IMR-90 (cell line): ENCODE measurements at regions not wholly inside any gene's neighbourhood (a gene's known extent, or its start where the extent isn't known, plus 50 kb on each side); places are given as distances from the start of the nearest gene placed in this dataset.
"Not testable (repeated sequence)": the region's sequence is repeated elsewhere in the genome, so short reads cannot be mapped to it uniquely, and the experiment has no call there.

Experiments used
- ATAC-seq: fragments of 200-7000 bp; cut with Tn5 transposase; 2 replicates; pipeline ENCODE4 v1.9.1; 2020; ENCODE audit warnings: low read depth, mild to moderate bottlenecking, moderate library complexity
- BruUV-seq: library from RNA; stranded (reverse); fragments of 400-500 nt; replicated peaks from 2 replicates; lab custom pipeline; 2021; lab: Mats Ljungman, UMichigan
- CTCF ChIA-PET: fragments of 300-600 bp; formaldehyde crosslinking; extraction: SDS; loops from one replicate; lab custom pipeline; 2021; ENCODE audit warnings: antibody characterized with exemption; lab: Yijun Ruan, JAX
- POLR2A ChIA-PET: fragments of 300-600 bp; sonication (Branson Sonifier 250); formaldehyde crosslinking; loops from one replicate; lab custom pipeline; 2022; ENCODE audit warnings: antibody characterized with exemption; ENCODE audit not compliant: unreplicated experiment; lab: Charles Lee
- DNase-seq: peaks from one replicate; pipeline ENCODE4 v3.0.0; 2013
- H2AFZ ChIP-seq: replicated peaks from 2 replicates; pipeline ENCODE3; 2013; ENCODE audit warnings: low read length, mild to moderate bottlenecking; ENCODE audit not compliant: poor library complexity
- H2AK5ac ChIP-seq: 2 replicates; pipeline ENCODE4 v1.6.1; 2013; ENCODE audit warnings: low read depth, low read length, inconsistent platforms
- H2AK9ac ChIP-seq: replicated peaks from 2 replicates; pipeline ENCODE3; 2013; ENCODE audit warnings: mild to moderate bottlenecking, low read depth, low read length, moderate library complexity; ENCODE audit not compliant: poor library complexity
- H2BK120ac ChIP-seq: 2 replicates; pipeline ENCODE4 v1.6.1; 2013; ENCODE audit warnings: low read depth, low read length, inconsistent platforms
- H2BK15ac ChIP-seq: 3 replicates; pipeline ENCODE4 v1.6.1; 2013; ENCODE audit warnings: low read depth, low read length, inconsistent platforms
- H2BK20ac ChIP-seq: 2 replicates; pipeline ENCODE4 v1.6.1; 2013; ENCODE audit warnings: low read depth, mild to moderate bottlenecking, inconsistent platforms, low read length, moderate library complexity
- H2BK5ac ChIP-seq: 2 replicates; pipeline ENCODE4 v1.6.1; 2013; ENCODE audit warnings: mild to moderate bottlenecking, low read depth, low read length, inconsistent platforms; ENCODE audit not compliant: poor library complexity, severe bottlenecking
- H3K14ac ChIP-seq: replicated peaks from 2 replicates; pipeline ENCODE4 v1.6.1; 2013; ENCODE audit warnings: low read depth, low read length, inconsistent platforms
- H3K18ac ChIP-seq: 2 replicates; pipeline ENCODE4 v1.6.1; 2013; ENCODE audit warnings: low read depth, low read length, control low read depth
- H3K23ac ChIP-seq: 2 replicates; pipeline ENCODE4 v1.6.1; 2013; ENCODE audit warnings: low read depth, low read length, inconsistent platforms
- H3K27ac ChIP-seq: 2 replicates; pipeline ENCODE4 v1.5.1; 2013; ENCODE audit warnings: mild to moderate bottlenecking, control low read depth, low read length; ENCODE audit not compliant: insufficient read depth
- H3K27me3 ChIP-seq: 2 replicates; pipeline ENCODE4 v1.6.1; 2013; ENCODE audit warnings: low read length; ENCODE audit not compliant: control insufficient read depth, insufficient read depth
- H3K36me3 ChIP-seq: 2 replicates; pipeline ENCODE4 v1.6.1; 2013; ENCODE audit warnings: low read length, mixed read lengths; ENCODE audit not compliant: control insufficient read depth, insufficient read depth
- H3K4ac ChIP-seq: 2 replicates; pipeline ENCODE4 v1.6.1; 2013; ENCODE audit warnings: low read depth, low read length, inconsistent platforms
- H3K4me1 ChIP-seq: 2 replicates; pipeline ENCODE4 v1.6.1; 2013; ENCODE audit warnings: low read length, mixed read lengths; ENCODE audit not compliant: control insufficient read depth, insufficient read depth
- H3K4me2 ChIP-seq: 2 replicates; pipeline ENCODE4 v1.6.1; 2013; ENCODE audit warnings: low read depth, mild to moderate bottlenecking, control low read depth, low read length, moderate library complexity
- H3K4me3 ChIP-seq: 2 replicates; pipeline ENCODE4 v1.5.1; 2013; ENCODE audit warnings: low read depth, mild to moderate bottlenecking, control low read depth, low read length, moderate library complexity; ENCODE audit not compliant: insufficient read depth
- H3K56ac ChIP-seq: 2 replicates; pipeline ENCODE4 v1.6.1; 2013; ENCODE audit warnings: low read length, inconsistent platforms; ENCODE audit not compliant: insufficient read depth; ENCODE audit errors: extremely low read depth
- H3K79me1 ChIP-seq, 2 experiments: 2 replicates each; pipeline ENCODE4 v1.6.1; 2013; ENCODE audit warnings: low read length in 2 of 2, inconsistent platforms in 1 of 2, low read depth in 1 of 2
- H3K9ac ChIP-seq: 2 replicates; pipeline ENCODE4 v1.6.1; 2013; ENCODE audit warnings: low read depth, low read length, control low read depth
- H3K9me1 ChIP-seq: 2 replicates; pipeline ENCODE4 v1.6.1; 2013; ENCODE audit warnings: low read length, inconsistent platforms; ENCODE audit not compliant: insufficient read depth
- H3K9me3 ChIP-seq: 2 replicates; pipeline ENCODE4 v1.6.1; 2013; ENCODE audit warnings: low read length; ENCODE audit not compliant: control insufficient read depth, insufficient read depth
- H4K20me1 ChIP-seq: 2 replicates; pipeline ENCODE4 v1.6.1; 2013; ENCODE audit warnings: low read length, inconsistent platforms; ENCODE audit not compliant: insufficient read depth
- H4K5ac ChIP-seq: 2 replicates; pipeline ENCODE4 v1.6.1; 2013; ENCODE audit warnings: mild to moderate bottlenecking, low read depth, low read length, control low read depth
- H4K8ac ChIP-seq, 2 experiments: 2 replicates each; pipeline ENCODE4 v1.6.1; 2013; ENCODE audit warnings: low read depth in 2 of 2, low read length in 2 of 2, control low read depth in 1 of 2, inconsistent platforms in 1 of 2
- H4K91ac ChIP-seq: 2 replicates; pipeline ENCODE4 v1.6.1; 2013; ENCODE audit warnings: low read depth, low read length, inconsistent platforms; ENCODE audit not compliant: insufficient read depth
- WGBS, 2 experiments: methylation state at CpG; one replicate each; pipeline versions ENCODE4 v1.1.5 to v1.1.7; 2013; ENCODE audit warnings: missing lambda C conversion rate in 2 of 2; ENCODE audit not compliant: insufficient read length in 1 of 2; ENCODE audit errors: extremely low coverage in 2 of 2; 5-methylcytosine and 5-hydroxymethylcytosine counted together
- dilution Hi-C: fragments of 300-500 bp; cut with HindIII; formaldehyde crosslinking; loops from one replicate; pipeline ENCODE4 v1.14.3; 2018; ENCODE audit warnings: low sequenced_read_pairs; ENCODE audit not compliant: unreplicated experiment
- in situ Hi-C: fragments of 300-500 bp; cut with MboI; formaldehyde crosslinking; loops from 3 replicates; pipeline ENCODE4 v1.14.3; 2019; ENCODE audit warnings: low sequenced_read_pairs, inconsistent platforms, mixed read lengths
- intact Hi-C: fragments of 100-400 bp; cut with micrococcal nuclease; formaldehyde crosslinking; loops from 2 replicates; pipeline ENCODE4 v1.10.0; 2022

DNA sequence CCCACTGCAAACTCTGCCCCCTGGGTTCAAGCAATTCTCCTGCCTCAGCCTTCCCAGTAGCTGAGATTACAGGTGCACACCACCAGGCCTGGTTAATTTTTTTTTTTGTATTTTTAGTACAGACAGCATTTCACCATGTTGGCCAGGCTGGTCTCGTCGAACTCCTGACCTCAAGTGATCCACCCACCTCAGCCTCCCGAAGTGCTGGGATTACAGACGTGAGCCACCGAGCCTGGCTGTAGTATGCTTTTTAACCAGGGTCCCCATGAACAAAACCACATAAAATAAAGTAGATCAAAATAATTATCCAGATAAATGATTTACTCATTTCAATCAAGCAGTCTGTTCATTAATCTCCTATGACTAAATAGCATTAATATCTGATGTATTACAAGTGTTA, 2144.0 kb downstream of the TP53TG3F start:
- in situ Hi-C loops, H4K8ac ChIP-seq: not testable (repeated sequence)

More for the DNA sequence above, 2144.0 kb downstream of the TP53TG3F start:
- H3K4me3 ChIP-seq, H3K56ac ChIP-seq, H3K27me3 ChIP-seq, H2AK5ac ChIP-seq, H4K5ac ChIP-seq, H3K4ac ChIP-seq, H3K9me1 ChIP-seq, H2AFZ ChIP-seq, intact Hi-C loops, CTCF ChIA-PET, H3K4me1 ChIP-seq, H3K36me3 ChIP-seq, H3K27ac ChIP-seq, DNase-seq, H2BK120ac ChIP-seq, H2BK5ac ChIP-seq, H3K18ac ChIP-seq, H3K9ac ChIP-seq, H3K79me1 ChIP-seq, H3K4me2 ChIP-seq, BruUV-seq, dilution Hi-C loops, H3K23ac ChIP-seq, H4K20me1 ChIP-seq, H4K91ac ChIP-seq, H3K14ac ChIP-seq, H2BK15ac ChIP-seq, H2BK20ac ChIP-seq, POLR2A ChIA-PET, ATAC-seq, H2AK9ac ChIP-seq: not testable (repeated sequence)
- peaks cover 11% of the 10 kb centered on the region for H3K9me3 ChIP-seq
- no CpG with 5 or more reads among the region's 5 CpGs for WGBS, 2 experiments
